ENCODE measurements at regions not wholly inside any gene's neighbourhood (a gene's known extent, or its start where the extent isn't known, plus 50 kb on each side); places are given as distances from the start of the nearest gene placed in this dataset.

GRCh38 chr4:62263454-62263853 is 1063.3 kb downstream of the ADGRL3 start:
- H3K4me3 ChIP-seq (ENCODE audit: low read depth, low read length): no peak overlapping the region
- DNase-seq (ENCODE audit: low read depth): no peak
- TF ChIP-seq CTCF (IDR thresholded peaks at IDR 0.05; ENCODE audit: control insufficient read depth, extremely low read depth, insufficient read depth): no peak

GRCh38 chr4:62262676-62263075 is 1062.5 kb downstream of the ADGRL3 start:
- TF ChIP-seq CTCF (IDR thresholded peaks at IDR 0.05; ENCODE audit: control insufficient read depth, extremely low read depth, insufficient read depth): no peak
- DNase-seq (ENCODE audit: low read depth): no peak

GRCh38 chr4:62260254-62260653 is 1060.1 kb downstream of the ADGRL3 start:
- H3K4me3 ChIP-seq (ENCODE audit: low read depth, low read length): no peak overlapping the region
- no peak for TF ChIP-seq CTCF (IDR thresholded peaks at IDR 0.05; ENCODE audit: control insufficient read depth, extremely low read depth, insufficient read depth)
- no peak for DNase-seq (ENCODE audit: low read depth)

More at GRCh38 chr4:62262676-62263075, 1062.5 kb downstream of the ADGRL3 start:
- no peak overlapping the region for H3K4me3 ChIP-seq (ENCODE audit: low read depth, low read length)

GRCh38 chr4:62256479-62256878 is 1056.4 kb downstream of the ADGRL3 start:
- no peak overlapping the region for H3K4me3 ChIP-seq (ENCODE audit: low read depth, low read length)
- TF ChIP-seq CTCF (IDR thresholded peaks at IDR 0.05; ENCODE audit: control insufficient read depth, extremely low read depth, insufficient read depth): no peak
- DNase-seq (ENCODE audit: low read depth): no peak

GRCh38 chr4:62252728-62253127 is 1052.6 kb downstream of the ADGRL3 start:
- no peak for TF ChIP-seq CTCF (IDR thresholded peaks at IDR 0.05; ENCODE audit: control insufficient read depth, extremely low read depth, insufficient read depth)
- DNase-seq (ENCODE audit: low read depth): no peak
- H3K4me3 ChIP-seq (ENCODE audit: low read depth, low read length): no peak overlapping the region

- TF ChIP-seq CTCF (IDR thresholded peaks at IDR 0.05; ENCODE audit: control insufficient read depth, extremely low read depth, insufficient read depth): no peak
- DNase-seq (ENCODE audit: low read depth): no peak
- no peak overlapping the region for H3K4me3 ChIP-seq (ENCODE audit: low read depth, low read length)
These were observed 1050.0 kb downstream of the ADGRL3 start for GRCh38 chr4:62250100-62250499.

GRCh38 chr4:62243895-62244294 is 1043.8 kb downstream of the ADGRL3 start:
- no peak for DNase-seq (ENCODE audit: low read depth)
- TF ChIP-seq CTCF (IDR thresholded peaks at IDR 0.05; ENCODE audit: control insufficient read depth, extremely low read depth, insufficient read depth): no peak
- no peak overlapping the region for H3K4me3 ChIP-seq (ENCODE audit: low read depth, low read length)
